Liver (tissue), 3 donors: ENCODE measurements at regions not wholly inside any gene's neighbourhood (a gene's known extent, or its start where the extent isn't known, plus 50 kb on each side); places are given as distances from the start of the nearest gene placed in this dataset.

ENCODE experiments used
- ATF3 ChIP-seq: IDR thresholded peaks from 2 replicates; pipeline ENCODE4 v1.6.1; 2016; ENCODE audit warnings: antibody characterized with exemption
- CTCF ChIP-seq: fragments of 150-350 bp; IDR thresholded peaks from 2 replicates; pipeline ENCODE4 v1.5.1; 2017; ENCODE audit warnings: improper control_type of control experiment, low read depth, low read length; ENCODE audit not compliant: missing input control
- EGR1 ChIP-seq, 2 donors: IDR thresholded peaks; 2 replicates each; pipeline ENCODE4 v1.6.1; 2016 to 2018; ENCODE audit warnings: antibody characterized with exemption in 2 of 2, low read depth in 2 of 2
- FOXA1 ChIP-seq: IDR thresholded peaks from 2 replicates; pipeline ENCODE4 v1.6.1; 2016; ENCODE audit warnings: antibody characterized with exemption
- HNF4A ChIP-seq, 2 donors: conservative IDR thresholded peaks; 2 replicates each; pipeline ENCODE4 v1.6.1; 2016; ENCODE audit warnings: antibody characterized with exemption in 2 of 2, mild to moderate bottlenecking in 2 of 2
- JUND ChIP-seq, 2 donors: IDR thresholded peaks; 2 replicates each; pipeline ENCODE4 v1.6.1; 2016; ENCODE audit warnings: antibody characterized with exemption in 2 of 2
- RAD21 ChIP-seq, 2 donors: IDR thresholded peaks; 2 replicates each; pipeline ENCODE4 v1.6.1; 2016; ENCODE audit warnings: antibody characterized with exemption in 2 of 2, mild to moderate bottlenecking in 2 of 2
- REST ChIP-seq: IDR thresholded peaks from 2 replicates; pipeline ENCODE4 v1.6.1; 2016; ENCODE audit warnings: antibody characterized with exemption, mild to moderate bottlenecking
- SP1 ChIP-seq: IDR thresholded peaks from 2 replicates; pipeline ENCODE4 v1.6.1; 2018; ENCODE audit warnings: antibody characterized with exemption, mild to moderate bottlenecking
- TAF1 ChIP-seq: conservative IDR thresholded peaks from 2 replicates; pipeline ENCODE4 v1.6.1; 2016; ENCODE audit warnings: antibody characterized with exemption, mild to moderate bottlenecking
- TF ChIP-seq, protein P1 (sequence below): IDR thresholded peaks from 2 replicates; pipeline ENCODE4 v1.6.1; 2016; ENCODE audit warnings: antibody characterized with exemption
- TF ChIP-seq, protein P2 (sequence below): IDR thresholded peaks from 2 replicates; pipeline ENCODE4 v1.6.1; 2016; ENCODE audit warnings: antibody characterized with exemption
- donor health status: healthy.
- donor health status: healthy.

- no peak for TF ChIP-seq CTCF
- no peak for TF ChIP-seq SP1
- no peak for TF ChIP-seq FOXA1
- no peak for TF ChIP-seq REST
- TF ChIP-seq TAF1, result no peak
- TF ChIP-seq, protein P1, sequence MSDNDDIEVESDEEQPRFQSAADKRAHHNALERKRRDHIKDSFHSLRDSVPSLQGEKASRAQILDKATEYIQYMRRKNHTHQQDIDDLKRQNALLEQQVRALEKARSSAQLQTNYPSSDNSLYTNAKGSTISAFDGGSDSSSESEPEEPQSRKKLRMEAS, result no peak
- no peak for TF ChIP-seq RAD21 (IDR thresholded peaks at IDR 0.05)
- no peak for TF ChIP-seq EGR1 (IDR thresholded peaks at IDR 0.05; ENCODE audit: low read depth in 2 of 2)
- TF ChIP-seq JUND (IDR thresholded peaks at IDR 0.05), result no peak
- TF ChIP-seq, protein P2, sequence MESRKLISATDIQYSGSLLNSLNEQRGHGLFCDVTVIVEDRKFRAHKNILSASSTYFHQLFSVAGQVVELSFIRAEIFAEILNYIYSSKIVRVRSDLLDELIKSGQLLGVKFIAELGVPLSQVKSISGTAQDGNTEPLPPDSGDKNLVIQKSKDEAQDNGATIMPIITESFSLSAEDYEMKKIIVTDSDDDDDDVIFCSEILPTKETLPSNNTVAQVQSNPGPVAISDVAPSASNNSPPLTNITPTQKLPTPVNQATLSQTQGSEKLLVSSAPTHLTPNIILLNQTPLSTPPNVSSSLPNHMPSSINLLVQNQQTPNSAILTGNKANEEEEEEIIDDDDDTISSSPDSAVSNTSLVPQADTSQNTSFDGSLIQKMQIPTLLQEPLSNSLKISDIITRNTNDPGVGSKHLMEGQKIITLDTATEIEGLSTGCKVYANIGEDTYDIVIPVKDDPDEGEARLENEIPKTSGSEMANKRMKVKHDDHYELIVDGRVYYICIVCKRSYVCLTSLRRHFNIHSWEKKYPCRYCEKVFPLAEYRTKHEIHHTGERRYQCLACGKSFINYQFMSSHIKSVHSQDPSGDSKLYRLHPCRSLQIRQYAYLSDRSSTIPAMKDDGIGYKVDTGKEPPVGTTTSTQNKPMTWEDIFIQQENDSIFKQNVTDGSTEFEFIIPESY, result no peak
- TF ChIP-seq ATF3, result no peak
- no peak for TF ChIP-seq HNF4A (conservative IDR thresholded peaks at IDR 0.05)
These were observed 499.8 kb downstream of the LIG4 start for GRCh38 chr13:107715496-107715895.
